ENCODE measurements at regions not wholly inside any gene's neighbourhood (a gene's known extent, or its start where the extent isn't known, plus 50 kb on each side); places are given as distances from the start of the nearest gene placed in this dataset.

DNA sequence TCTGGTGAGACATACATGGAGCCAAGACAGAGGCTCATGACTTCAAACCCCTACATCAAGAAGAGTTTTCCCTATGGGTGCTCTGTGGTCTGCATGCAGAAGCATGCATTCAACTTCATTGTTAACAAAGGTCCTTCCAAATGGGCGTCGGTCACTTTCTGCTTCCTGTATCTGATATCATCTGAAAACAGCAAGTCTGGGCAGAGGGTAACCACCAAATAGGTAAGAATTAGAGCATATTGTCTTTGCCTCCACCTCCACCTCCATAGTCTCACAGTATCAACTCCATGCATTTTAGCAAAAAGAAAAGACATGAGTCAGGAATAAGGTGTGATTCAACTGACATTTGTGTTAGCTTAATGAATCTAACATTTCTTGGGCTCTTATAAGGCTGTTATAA, 462.9 kb downstream of the DMRT2 start:
- TF ChIP-seq, protein P1, sequence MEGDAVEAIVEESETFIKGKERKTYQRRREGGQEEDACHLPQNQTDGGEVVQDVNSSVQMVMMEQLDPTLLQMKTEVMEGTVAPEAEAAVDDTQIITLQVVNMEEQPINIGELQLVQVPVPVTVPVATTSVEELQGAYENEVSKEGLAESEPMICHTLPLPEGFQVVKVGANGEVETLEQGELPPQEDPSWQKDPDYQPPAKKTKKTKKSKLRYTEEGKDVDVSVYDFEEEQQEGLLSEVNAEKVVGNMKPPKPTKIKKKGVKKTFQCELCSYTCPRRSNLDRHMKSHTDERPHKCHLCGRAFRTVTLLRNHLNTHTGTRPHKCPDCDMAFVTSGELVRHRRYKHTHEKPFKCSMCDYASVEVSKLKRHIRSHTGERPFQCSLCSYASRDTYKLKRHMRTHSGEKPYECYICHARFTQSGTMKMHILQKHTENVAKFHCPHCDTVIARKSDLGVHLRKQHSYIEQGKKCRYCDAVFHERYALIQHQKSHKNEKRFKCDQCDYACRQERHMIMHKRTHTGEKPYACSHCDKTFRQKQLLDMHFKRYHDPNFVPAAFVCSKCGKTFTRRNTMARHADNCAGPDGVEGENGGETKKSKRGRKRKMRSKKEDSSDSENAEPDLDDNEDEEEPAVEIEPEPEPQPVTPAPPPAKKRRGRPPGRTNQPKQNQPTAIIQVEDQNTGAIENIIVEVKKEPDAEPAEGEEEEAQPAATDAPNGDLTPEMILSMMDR (conservative IDR thresholded peaks at IDR 0.05 in 1 of 2, IDR thresholded peaks at IDR 0.05 in 1 of 2; ENCODE audit: extremely low read depth in 1 of 2, insufficient read depth in 1 of 2, low read depth in 1 of 2, low read length in 2 of 2), result no peak
- TF ChIP-seq EZH2 (IDR thresholded peaks at IDR 0.05; ENCODE audit: borderline replicate concordance, low read length), result no peak

Data from mammary epithelial cell (primary cell).